GM18502 (cell line): ENCODE measurements at regions not wholly inside any gene's neighbourhood (a gene's known extent, or its start where the extent isn't known, plus 50 kb on each side); places are given as distances from the start of the nearest gene placed in this dataset.
A peak's percentile ranks its signal among the peaks of the same experiment; 100 is the strongest.
"Not testable (repeated sequence)": the region's sequence is repeated elsewhere in the genome, so short reads cannot be mapped to it uniquely, and the experiment has no call there.

Source experiments
- ATAC-seq: cut with Tn5 transposase; IDR thresholded peaks from one replicate; pipeline ENCODE4 v1.9.1; 2021; ENCODE audit warnings: mild to moderate bottlenecking; ENCODE audit not compliant: unreplicated experiment, poor library complexity

DNA sequence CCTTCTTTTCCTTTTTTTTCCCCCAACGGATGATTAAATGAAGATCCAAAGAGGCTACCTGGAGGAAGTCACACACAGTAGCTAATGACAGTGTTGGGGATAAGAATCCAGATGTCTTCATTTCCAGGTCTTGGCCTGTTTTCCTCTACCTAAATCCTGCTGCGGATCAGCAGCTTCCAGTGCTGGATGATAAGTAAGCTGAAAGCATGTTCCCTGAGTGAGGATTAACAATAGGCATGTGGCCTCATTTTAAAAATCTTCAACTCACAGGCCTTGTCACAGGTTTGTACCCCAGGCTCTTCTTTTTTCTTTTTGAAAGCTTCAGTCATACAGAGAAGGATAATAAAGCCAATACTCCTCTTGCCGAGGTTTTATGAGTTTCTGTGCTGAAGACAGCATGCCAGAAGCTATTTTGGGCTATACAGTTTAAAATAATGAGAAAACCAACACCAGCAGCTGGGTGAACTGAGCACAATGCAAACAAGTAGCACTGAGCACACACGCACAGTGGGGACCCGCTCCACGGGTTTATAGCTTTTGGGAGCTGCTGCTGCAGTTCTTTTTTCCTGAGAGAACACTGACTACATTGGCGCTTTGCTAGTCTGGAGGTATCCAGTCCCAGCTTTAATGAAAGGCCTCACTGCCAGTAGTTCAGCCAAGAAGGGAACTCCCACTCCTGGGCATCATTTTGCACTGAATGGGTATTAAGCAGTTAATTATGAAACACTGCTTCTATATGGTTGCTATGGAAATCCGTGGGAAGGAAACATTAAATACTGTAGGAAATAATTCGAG lies 184.2 kb upstream of the CTSO start:
- no peak for ATAC-seq

DNA sequence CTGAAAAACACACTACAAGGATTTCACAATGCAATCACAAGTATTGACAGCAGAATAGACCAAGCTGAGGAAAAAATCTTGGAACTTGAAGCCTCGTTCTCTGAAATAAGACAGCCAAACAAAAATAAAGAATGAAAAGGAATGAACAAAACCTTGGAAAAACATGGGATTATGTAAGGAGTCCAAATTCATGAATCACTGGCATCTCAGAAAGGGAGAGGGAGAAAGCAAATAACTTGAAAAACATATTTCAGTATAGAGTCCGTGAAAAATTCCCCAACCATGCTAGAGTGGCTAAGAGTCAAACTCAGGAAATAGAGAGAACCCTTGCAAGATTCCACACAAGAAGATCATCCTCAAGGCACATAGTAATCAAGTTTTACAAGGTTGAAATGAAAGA lies 178.5 kb upstream of the CTSO start:
- ATAC-seq, result no peak

DNA sequence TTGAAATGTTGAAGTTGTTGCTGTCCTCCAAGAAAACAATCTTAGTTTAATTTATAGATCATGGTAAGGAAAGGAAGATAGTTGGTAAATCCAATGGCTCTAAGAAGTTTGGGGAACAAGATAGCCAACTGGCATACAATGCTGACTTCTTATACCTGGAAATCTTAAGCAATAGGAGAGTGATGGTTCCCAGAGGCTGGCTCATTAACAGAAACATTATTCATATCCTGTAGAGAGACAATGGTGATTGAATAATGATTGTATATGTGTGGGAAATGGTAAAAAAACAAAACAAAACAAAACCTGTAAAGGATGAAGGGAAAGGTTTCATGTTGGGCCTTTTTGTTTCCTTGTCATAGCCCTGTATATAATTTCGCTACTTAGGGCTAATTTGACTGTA lies 174.9 kb upstream of the CTSO start:
- no peak for ATAC-seq

DNA sequence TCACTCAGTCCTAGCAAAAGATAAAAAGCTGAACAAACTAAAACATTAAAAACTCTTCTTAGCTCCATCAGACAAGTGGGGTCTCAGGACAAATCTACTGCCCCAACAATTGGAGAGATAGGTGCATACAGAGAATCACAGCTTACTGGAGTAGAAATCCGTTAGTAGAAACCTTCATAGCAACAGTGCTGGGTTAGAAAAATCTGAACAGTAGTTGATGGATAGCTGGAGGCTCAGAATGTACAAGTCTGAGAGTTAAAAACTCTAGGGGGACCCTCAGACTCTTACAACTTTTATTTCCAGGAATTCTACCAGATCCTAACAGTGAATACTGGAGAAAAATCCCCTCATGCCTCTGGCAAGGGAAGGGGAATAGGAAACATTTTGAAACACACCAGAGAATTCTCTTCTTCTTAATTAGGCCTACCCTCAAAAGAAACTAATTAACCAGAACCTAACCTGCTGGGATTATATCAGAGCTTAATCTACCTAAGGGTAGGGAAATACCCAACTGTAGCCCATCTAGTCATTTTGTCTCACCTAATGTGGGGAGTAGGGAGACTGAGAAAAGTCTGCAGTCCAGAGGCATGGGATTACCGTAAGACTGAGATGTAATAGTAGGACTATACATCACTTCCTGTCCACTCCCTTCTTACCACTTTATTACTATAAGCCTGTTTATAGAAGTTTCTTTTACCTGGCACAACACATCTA lies 165.0 kb upstream of the CTSO start:
- no peak for ATAC-seq

DNA sequence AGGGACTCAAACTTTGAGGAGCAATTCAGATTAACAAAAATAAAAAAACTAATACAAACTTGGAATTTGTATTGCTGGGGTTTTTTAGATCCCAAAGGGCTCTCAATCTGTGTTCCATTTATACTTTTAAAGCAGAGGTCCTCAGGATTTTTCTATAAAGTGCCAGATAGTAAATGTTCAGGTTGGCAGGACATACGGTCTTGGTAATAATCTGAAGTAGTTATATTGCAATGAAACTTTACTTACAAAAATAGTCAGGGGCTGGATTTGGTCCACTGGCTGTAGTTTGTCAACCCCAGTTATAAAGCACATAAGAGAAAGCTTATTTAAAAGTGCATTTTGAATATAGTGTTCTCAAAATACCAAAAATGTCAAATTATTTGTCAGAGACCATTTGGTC lies 164.1 kb upstream of the CTSO start:
- no peak for ATAC-seq

DNA sequence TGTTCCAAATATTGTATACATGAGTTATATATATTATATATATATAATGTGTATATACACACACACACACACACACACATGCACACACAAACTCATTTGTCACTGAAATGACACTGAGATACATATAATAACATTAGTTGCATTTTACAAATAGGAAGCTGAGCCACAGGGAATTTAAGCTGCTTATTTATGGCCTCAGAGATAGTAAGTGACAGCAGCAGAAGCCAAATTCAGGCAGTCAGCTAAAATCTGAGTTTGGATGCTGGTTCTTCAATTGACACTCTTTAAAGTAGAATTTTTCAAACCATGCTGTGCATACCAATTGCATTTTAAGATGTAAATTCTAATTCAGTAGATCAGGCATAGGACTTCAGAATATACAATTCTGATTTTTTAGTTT lies 163.3 kb upstream of the CTSO start:
- no peak for ATAC-seq

- ATAC-seq, result no peak
These were observed 159.6 kb upstream of the CTSO start for GRCh38 chr4:156113138-156113765.

GRCh38 chr4:156111686-156112085 lies 158.0 kb upstream of the CTSO start:
- ATAC-seq, result no peak

GRCh38 chr4:156109943-156110900 lies 156.6 kb upstream of the CTSO start:
- ATAC-seq, result peak; percentile 65

- not testable (repeated sequence) for ATAC-seq
These were observed 155.4 kb upstream of the CTSO start for GRCh38 chr4:156109087-156109486.

- no peak for ATAC-seq
These were observed 149.6 kb upstream of the CTSO start for GRCh38 chr4:156103311-156103710.

GRCh38 chr4:156102411-156102810 lies 148.7 kb upstream of the CTSO start:
- no peak for ATAC-seq

DNA sequence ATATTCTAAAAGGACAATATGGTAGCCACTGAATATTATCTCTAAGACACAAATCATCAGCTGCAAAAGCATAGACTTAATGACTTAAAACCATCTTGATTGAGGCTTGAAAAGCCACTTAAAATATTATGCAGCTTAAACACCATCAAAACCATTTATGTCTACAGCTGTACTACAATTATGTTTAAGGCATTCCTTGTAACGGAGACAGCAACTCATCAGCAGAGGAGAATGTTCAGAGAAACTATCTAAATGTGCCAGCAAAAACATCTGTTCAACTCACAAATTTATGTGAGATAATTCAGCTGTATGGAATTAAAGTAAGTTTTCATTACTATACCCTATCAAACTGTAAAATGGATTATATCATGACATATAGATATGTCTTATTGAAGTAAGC lies 147.9 kb upstream of the CTSO start:
- ATAC-seq, result no peak

DNA sequence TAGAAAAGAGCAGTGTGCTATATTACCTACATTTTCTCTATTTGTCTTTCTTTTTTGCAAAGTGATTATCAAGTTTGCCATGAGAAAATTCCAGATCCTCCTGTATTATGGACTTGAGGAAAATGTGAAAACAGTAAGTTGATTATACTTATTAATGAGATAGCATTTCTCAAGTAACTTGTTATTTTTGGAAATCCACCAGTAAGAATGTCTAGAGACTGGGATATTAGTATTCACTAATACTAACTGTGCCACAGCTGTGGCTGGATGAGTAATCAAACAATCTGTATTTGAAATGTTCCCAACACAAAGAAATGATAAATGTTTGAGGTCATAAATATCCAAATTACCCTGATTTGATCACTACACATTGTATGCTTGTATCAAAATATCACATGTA lies 147.0 kb upstream of the CTSO start:
- ATAC-seq, result no peak

- ATAC-seq, result no peak
These were observed 145.1 kb upstream of the CTSO start for GRCh38 chr4:156098805-156099204.

- ATAC-seq, result no peak
These were observed 131.4 kb upstream of the CTSO start for GRCh38 chr4:156085100-156085499.

DNA sequence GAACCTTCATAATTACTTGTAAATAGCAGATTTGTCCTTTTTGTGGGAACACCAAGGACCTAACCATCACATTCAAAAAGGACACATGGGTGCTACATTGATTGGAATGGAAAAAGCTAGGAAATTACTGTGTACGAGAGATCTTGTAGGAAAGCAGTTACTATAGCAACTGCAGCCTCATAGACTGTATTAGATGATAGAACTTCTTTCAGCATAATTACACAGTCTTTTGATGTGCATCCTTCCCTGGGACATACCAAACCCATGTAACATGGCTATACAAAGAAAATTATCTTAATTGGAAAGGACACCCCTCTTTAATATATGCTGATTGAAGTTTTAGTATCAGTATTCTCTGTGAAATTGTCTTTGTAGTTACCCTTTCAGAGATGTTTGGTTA lies 130.7 kb upstream of the CTSO start:
- ATAC-seq, result no peak

- no peak for ATAC-seq
These were observed 120.3 kb upstream of the CTSO start for GRCh38 chr4:156073976-156074375.

GRCh38 chr4:156060661-156061060 lies 107.0 kb upstream of the CTSO start:
- ATAC-seq, result no peak

GRCh38 chr4:156053174-156053573 lies 99.5 kb upstream of the CTSO start:
- no peak for ATAC-seq
